ENCODE measurements at regions not wholly inside any gene's neighbourhood (a gene's known extent, or its start where the extent isn't known, plus 50 kb on each side); places are given as distances from the start of the nearest gene placed in this dataset.

- H3K9me3 ChIP-seq (replicated peaks in 1 of 2; ENCODE audit: control insufficient read depth in 1 of 2, insufficient read depth in 1 of 2, low read length in 2 of 2): peaks cover 0 to 8% of the 10 kb centered on the region in 2 donors
- no peak overlapping the region for H3K27ac ChIP-seq (ENCODE audit: low read depth in 1 of 2, low read length in 2 of 2)
- DNase-seq: no peak
- no peaks in the 10 kb centered on the region for H4K20me1 ChIP-seq (ENCODE audit: insufficient read depth, low read length)
- no peak overlapping the region for H3K9ac ChIP-seq (ENCODE audit: insufficient read depth, low read length, poor library complexity, severe bottlenecking)
- intact Hi-C loops (cut with micrococcal nuclease): no loop called here
- no peak for TF ChIP-seq CTCF (IDR thresholded peaks at IDR 0.05)
- H2AFZ ChIP-seq (ENCODE audit: insufficient read depth, low read depth, low read length, poor library complexity, severe bottlenecking): no peak overlapping the region
- H3K4me1 ChIP-seq (ENCODE audit: control insufficient read depth in 1 of 2, insufficient read depth in 2 of 2, low read length in 2 of 2): no peaks in the 10 kb centered on the region
- no peaks in the 10 kb centered on the region for H3K36me3 ChIP-seq (replicated peaks in 1 of 2; ENCODE audit: control insufficient read depth in 1 of 2, insufficient read depth in 2 of 2, low read length in 2 of 2)
- 90% methylated on average over 4 of the region's 4 CpGs for WGBS (ENCODE audit: insufficient coverage)
- H3K27ac Mint-ChIP-seq: no peak overlapping the region
- H3K36me3 Mint-ChIP-seq: no peaks in the 10 kb centered on the region
- H3K27me3 Mint-ChIP-seq (ENCODE audit: low read depth in 3 of 3): no peaks in the 10 kb centered on the region
- H3K79me2 ChIP-seq (ENCODE audit: insufficient read depth, low read length): no peaks in the 10 kb centered on the region
- H3K4me1 Mint-ChIP-seq: no peaks in the 10 kb centered on the region
- H3K9me3 Mint-ChIP-seq: peaks cover 1 to 13% (median 10%) of the 10 kb centered on the region in 7 donors
- no peak overlapping the region for H3K4me3 Mint-ChIP-seq
- no peaks in the 10 kb centered on the region for H3K27me3 ChIP-seq (ENCODE audit: control insufficient read depth in 2 of 2, insufficient read depth in 2 of 2, low read length in 2 of 2)
- H3K4me2 ChIP-seq (replicated peaks; ENCODE audit: extremely low read depth, low read length, poor library complexity, severe bottlenecking): no peak overlapping the region
- no peak overlapping the region for H3K4me3 ChIP-seq (replicated peaks in 1 of 3; ENCODE audit: low read depth in 2 of 3, low read length in 3 of 3)
Measured at GRCh38 chr5:107753427-107753826, 82.7 kb upstream of the EFNA5 start.

GRCh38 chr5:107744418-107745330 lies 73.9 kb upstream of the EFNA5 start:
- no peak overlapping the region for H3K27ac ChIP-seq (ENCODE audit: low read depth in 1 of 2, low read length in 2 of 2)

More at GRCh38 chr5:107744418-107745330, 73.9 kb upstream of the EFNA5 start:
- Histone ChIP-seq H3K4me3 (replicated peaks in 1 of 3; ENCODE audit: low read depth in 2 of 3, low read length in 3 of 3) (no peak overlapping the region), H3K79me2 (ENCODE audit: insufficient read depth, low read length) (no peaks in the 10 kb centered on the region), H3K9ac (ENCODE audit: insufficient read depth, low read length, poor library complexity, severe bottlenecking) (no peak overlapping the region), H2AFZ (ENCODE audit: insufficient read depth, low read depth, low read length, poor library complexity, severe bottlenecking) (no peak overlapping the region), H3K4me2 (replicated peaks; ENCODE audit: extremely low read depth, low read length, poor library complexity, severe bottlenecking) (no peak overlapping the region), H3K4me1 (ENCODE audit: control insufficient read depth in 1 of 2, insufficient read depth in 2 of 2, low read length in 2 of 2) (no peaks in the 10 kb centered on the region), H3K9me3 (replicated peaks in 1 of 2; ENCODE audit: control insufficient read depth in 1 of 2, insufficient read depth in 1 of 2, low read length in 2 of 2) (no peaks in the 10 kb centered on the region), H4K20me1 (ENCODE audit: insufficient read depth, low read length) (no peaks in the 10 kb centered on the region), H3K27me3 (ENCODE audit: control insufficient read depth in 2 of 2, insufficient read depth in 2 of 2, low read length in 2 of 2) (no peaks in the 10 kb centered on the region), H3K36me3 (replicated peaks in 1 of 2; ENCODE audit: control insufficient read depth in 1 of 2, insufficient read depth in 2 of 2, low read length in 2 of 2) (no peaks in the 10 kb centered on the region)
- Mint-ChIP-seq H3K9me3 (peaks cover 0 to 10% (median 4%) of the 10 kb centered on the region in 7 donors), H3K27me3 (ENCODE audit: low read depth in 3 of 3) (peaks cover 0 to 1% (median 0%) of the 10 kb centered on the region in 3 donors), H3K36me3 (no peaks in the 10 kb centered on the region), H3K4me3 (no peak overlapping the region), H3K27ac (peak overlapping the region in 1 of 7 donors; percentile 24), H3K4me1 (no peaks in the 10 kb centered on the region)
- no peak for DNase-seq
- WGBS (ENCODE audit: insufficient coverage): no CpG with 5 or more reads among the region's 5 CpGs
- no peak for TF ChIP-seq CTCF (IDR thresholded peaks at IDR 0.05)
- intact Hi-C loops (cut with micrococcal nuclease): no loop called here

Measured in CD14-positive monocyte (primary cell).